ENCODE measurements at regions not wholly inside any gene's neighbourhood (a gene's known extent, or its start where the extent isn't known, plus 50 kb on each side); places are given as distances from the start of the nearest gene placed in this dataset.

DNA sequence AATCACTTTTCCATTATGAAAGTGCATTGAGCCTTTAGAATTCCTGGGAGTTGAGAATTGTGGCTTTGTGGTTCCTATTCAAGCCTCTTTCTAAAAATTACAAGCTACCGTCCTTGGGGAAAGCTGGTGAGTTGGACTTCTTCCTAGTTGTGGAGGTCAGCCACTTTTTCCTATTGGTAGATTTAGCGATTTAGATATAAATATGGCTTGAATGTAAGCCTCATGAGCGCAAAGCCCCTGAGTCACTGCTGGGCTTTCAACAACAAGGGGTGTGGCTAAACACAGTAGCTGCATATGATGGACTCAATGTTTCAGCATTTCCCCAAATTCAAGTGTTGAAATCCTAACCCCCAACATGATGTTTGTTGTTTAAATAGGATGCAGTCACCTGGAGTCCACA, 150.0 kb upstream of the IGFBP3 start:
- no peak overlapping the region for H3K27ac ChIP-seq (ENCODE audit: insufficient read depth, low read length)
- no peak overlapping the region for H3K4me2 ChIP-seq (ENCODE audit: low read depth, low read length)

More for the DNA sequence above, 150.0 kb upstream of the IGFBP3 start:
- ChIA-PET POLR2A (ENCODE audit: unreplicated experiment) (no interaction called here), CTCF (interaction anchor here (1.0 kb wide), 1 partner anchor 148 kb away, joined by 3 read pairs; no protein-coding TSS in a partner anchor)
- Histone ChIP-seq H2BK15ac (ENCODE audit: low read depth, low read length) (no peak overlapping the region), H3K56ac (ENCODE audit: extremely low read depth, insufficient read depth, low read length) (no peak overlapping the region), H3K9ac (ENCODE audit: low read depth, low read length) (no peak overlapping the region), H3K14ac (replicated peaks; ENCODE audit: low read depth, low read length) (no peak overlapping the region), H2AFZ (replicated peaks; ENCODE audit: low read length, poor library complexity) (no peak overlapping the region), H3K23ac (ENCODE audit: low read depth, low read length) (no peak overlapping the region), H4K20me1 (ENCODE audit: insufficient read depth, low read length) (no peaks in the 10 kb centered on the region), H3K27me3 (ENCODE audit: control insufficient read depth, insufficient read depth, low read length) (no peaks in the 10 kb centered on the region), H3K9me1 (ENCODE audit: insufficient read depth, low read length) (no peaks in the 10 kb centered on the region), H3K79me1 (ENCODE audit: low read depth in 1 of 2, low read length in 2 of 2) (no peaks in the 10 kb centered on the region), H2AK5ac (ENCODE audit: low read depth, low read length) (no peak overlapping the region), H2BK20ac (ENCODE audit: low read depth, low read length) (no peak overlapping the region), H2BK120ac (ENCODE audit: low read depth, low read length) (no peak overlapping the region), H3K4me3 (ENCODE audit: insufficient read depth, low read depth, low read length) (no peak overlapping the region), H3K4me1 (ENCODE audit: control insufficient read depth, insufficient read depth, low read length) (no peaks in the 10 kb centered on the region), H4K8ac (ENCODE audit: low read depth in 2 of 2, low read length in 2 of 2) (no peak overlapping the region), H4K5ac (ENCODE audit: low read depth, low read length) (no peak overlapping the region; the same call in 1 of the 2 replicates), H2BK5ac (ENCODE audit: low read depth, low read length, poor library complexity, severe bottlenecking) (no peak overlapping the region), H3K4ac (ENCODE audit: low read depth, low read length) (no peak overlapping the region), H3K9me3 (ENCODE audit: control insufficient read depth, insufficient read depth, low read length) (peaks cover 2% of the 10 kb centered on the region; the same call in 1 of the 2 replicates), H4K91ac (ENCODE audit: insufficient read depth, low read depth, low read length) (no peak overlapping the region), H3K18ac (ENCODE audit: low read depth, low read length) (no peak overlapping the region), H2AK9ac (replicated peaks; ENCODE audit: low read depth, low read length, poor library complexity) (no peak overlapping the region), H3K36me3 (ENCODE audit: control insufficient read depth, insufficient read depth, low read length) (no peaks in the 10 kb centered on the region)
- dilution Hi-C loops (cut with HindIII; ENCODE audit: low sequenced_read_pairs, unreplicated experiment) (no loop called here), in situ Hi-C loops (cut with MboI; ENCODE audit: low sequenced_read_pairs) (no loop called here), intact Hi-C loops (cut with micrococcal nuclease) (no loop called here)
- DNase-seq: no peak
- no TSS peak for BruUV-seq (replicated peaks)
- no peak for TF ChIP-seq NFE2L2 (IDR thresholded peaks at IDR 0.05; ENCODE audit: low read depth, low read length)
- no peak for TF ChIP-seq BHLHE40 (IDR thresholded peaks at IDR 0.05; ENCODE audit: low read depth, low read length)
- no peak for TF ChIP-seq CHD1 (IDR thresholded peaks at IDR 0.05; ENCODE audit: low read depth, low read length)
- TF ChIP-seq RCOR1 (IDR thresholded peaks at IDR 0.05; ENCODE audit: insufficient replicate concordance, low read length): no peak
- TF ChIP-seq, protein P1, sequence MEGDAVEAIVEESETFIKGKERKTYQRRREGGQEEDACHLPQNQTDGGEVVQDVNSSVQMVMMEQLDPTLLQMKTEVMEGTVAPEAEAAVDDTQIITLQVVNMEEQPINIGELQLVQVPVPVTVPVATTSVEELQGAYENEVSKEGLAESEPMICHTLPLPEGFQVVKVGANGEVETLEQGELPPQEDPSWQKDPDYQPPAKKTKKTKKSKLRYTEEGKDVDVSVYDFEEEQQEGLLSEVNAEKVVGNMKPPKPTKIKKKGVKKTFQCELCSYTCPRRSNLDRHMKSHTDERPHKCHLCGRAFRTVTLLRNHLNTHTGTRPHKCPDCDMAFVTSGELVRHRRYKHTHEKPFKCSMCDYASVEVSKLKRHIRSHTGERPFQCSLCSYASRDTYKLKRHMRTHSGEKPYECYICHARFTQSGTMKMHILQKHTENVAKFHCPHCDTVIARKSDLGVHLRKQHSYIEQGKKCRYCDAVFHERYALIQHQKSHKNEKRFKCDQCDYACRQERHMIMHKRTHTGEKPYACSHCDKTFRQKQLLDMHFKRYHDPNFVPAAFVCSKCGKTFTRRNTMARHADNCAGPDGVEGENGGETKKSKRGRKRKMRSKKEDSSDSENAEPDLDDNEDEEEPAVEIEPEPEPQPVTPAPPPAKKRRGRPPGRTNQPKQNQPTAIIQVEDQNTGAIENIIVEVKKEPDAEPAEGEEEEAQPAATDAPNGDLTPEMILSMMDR (conservative IDR thresholded peaks at IDR 0.05; ENCODE audit: low read depth, low read length): no peak
- TF ChIP-seq, protein P2, sequence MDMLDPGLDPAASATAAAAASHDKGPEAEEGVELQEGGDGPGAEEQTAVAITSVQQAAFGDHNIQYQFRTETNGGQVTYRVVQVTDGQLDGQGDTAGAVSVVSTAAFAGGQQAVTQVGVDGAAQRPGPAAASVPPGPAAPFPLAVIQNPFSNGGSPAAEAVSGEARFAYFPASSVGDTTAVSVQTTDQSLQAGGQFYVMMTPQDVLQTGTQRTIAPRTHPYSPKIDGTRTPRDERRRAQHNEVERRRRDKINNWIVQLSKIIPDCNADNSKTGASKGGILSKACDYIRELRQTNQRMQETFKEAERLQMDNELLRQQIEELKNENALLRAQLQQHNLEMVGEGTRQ (IDR thresholded peaks at IDR 0.05; ENCODE audit: low read depth, low read length): no peak
- TF ChIP-seq FOS (IDR thresholded peaks at IDR 0.05; ENCODE audit: low read depth, low read length): no peak
- TF ChIP-seq MAZ (IDR thresholded peaks at IDR 0.05; ENCODE audit: borderline replicate concordance, low read depth, low read length): no peak
- TF ChIP-seq SMC3 (IDR thresholded peaks at IDR 0.05; ENCODE audit: low read depth, low read length): no peak
- no peak for TF ChIP-seq MAFK (IDR thresholded peaks at IDR 0.05; ENCODE audit: low read depth, low read length)
- no peak for TF ChIP-seq MXI1 (IDR thresholded peaks at IDR 0.05; ENCODE audit: borderline replicate concordance, low read depth, low read length)
- no peak for TF ChIP-seq RAD21 (IDR thresholded peaks at IDR 0.05; ENCODE audit: low read length)
- TF ChIP-seq, protein P3, sequence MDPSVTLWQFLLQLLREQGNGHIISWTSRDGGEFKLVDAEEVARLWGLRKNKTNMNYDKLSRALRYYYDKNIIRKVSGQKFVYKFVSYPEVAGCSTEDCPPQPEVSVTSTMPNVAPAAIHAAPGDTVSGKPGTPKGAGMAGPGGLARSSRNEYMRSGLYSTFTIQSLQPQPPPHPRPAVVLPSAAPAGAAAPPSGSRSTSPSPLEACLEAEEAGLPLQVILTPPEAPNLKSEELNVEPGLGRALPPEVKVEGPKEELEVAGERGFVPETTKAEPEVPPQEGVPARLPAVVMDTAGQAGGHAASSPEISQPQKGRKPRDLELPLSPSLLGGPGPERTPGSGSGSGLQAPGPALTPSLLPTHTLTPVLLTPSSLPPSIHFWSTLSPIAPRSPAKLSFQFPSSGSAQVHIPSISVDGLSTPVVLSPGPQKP (IDR thresholded peaks at IDR 0.05; ENCODE audit: borderline replicate concordance, low read depth, low read length): no peak
- no peak for TF ChIP-seq POLR2A (IDR thresholded peaks at IDR 0.05; ENCODE audit: low read depth, low read length)
- TF ChIP-seq CEBPB (IDR thresholded peaks at IDR 0.05; ENCODE audit: low read depth, low read length): no peak
- TF ChIP-seq RFX5 (IDR thresholded peaks at IDR 0.05; ENCODE audit: low read depth, low read length): no peak
- no peak for ATAC-seq (ENCODE audit: low read depth)
- no CpG with 5 or more reads among the region's 3 CpGs for WGBS, 2 experiments (ENCODE audit: extremely low coverage in 2 of 2, insufficient read length in 1 of 2)

Data from IMR-90 (cell line).